ENCODE measurements at regions not wholly inside any gene's neighbourhood (a gene's known extent, or its start where the extent isn't known, plus 50 kb on each side); places are given as distances from the start of the nearest gene placed in this dataset.

DNA sequence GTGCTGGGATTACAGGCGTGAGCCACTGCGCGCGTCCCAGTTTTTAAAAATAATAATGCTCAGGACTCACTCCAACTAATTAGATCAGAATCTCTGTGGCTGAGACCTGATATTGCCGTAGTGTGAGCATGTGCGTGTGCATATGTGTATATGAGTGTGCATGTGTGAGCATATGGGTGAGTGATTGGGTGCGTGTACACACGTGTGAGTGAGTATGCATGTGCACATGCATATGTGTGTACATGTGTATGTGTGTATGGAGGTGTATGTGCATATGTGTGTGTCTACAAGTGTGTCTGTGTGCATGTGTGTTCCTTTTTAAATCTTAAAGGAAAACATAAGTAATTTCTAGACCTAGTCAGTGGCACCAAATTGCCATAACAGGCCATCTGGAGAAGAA, 54.8 kb upstream of the CKS2 start:
- Histone ChIP-seq H3K9me3 (ENCODE audit: low read length) (no peaks in the 10 kb centered on the region), H3K27me3 (ENCODE audit: insufficient read depth, low read depth, low read length) (no peaks in the 10 kb centered on the region), H3K4me3 (ENCODE audit: low read length) (no peak overlapping the region), H3K27ac (ENCODE audit: low read length) (no peak overlapping the region), H3K79me2 (replicated peaks; ENCODE audit: insufficient read depth, low read length) (no peaks in the 10 kb centered on the region), H3F3A (ENCODE audit: insufficient read depth, low read length, poor library complexity, severe bottlenecking) (no peaks in the 10 kb centered on the region), H4K20me1 (ENCODE audit: insufficient read depth) (no peaks in the 10 kb centered on the region), H2AFZ (ENCODE audit: low read depth, low read length) (no peak overlapping the region), H3K9me2 (ENCODE audit: insufficient read depth, low read length) (no peaks in the 10 kb centered on the region), H3K9ac (ENCODE audit: low read length) (no peak overlapping the region), H3K4me2 (ENCODE audit: low read length) (no peak overlapping the region), H3K36me3 (ENCODE audit: insufficient read depth, low read length) (no peaks in the 10 kb centered on the region)
- TF ChIP-seq, protein P1, sequence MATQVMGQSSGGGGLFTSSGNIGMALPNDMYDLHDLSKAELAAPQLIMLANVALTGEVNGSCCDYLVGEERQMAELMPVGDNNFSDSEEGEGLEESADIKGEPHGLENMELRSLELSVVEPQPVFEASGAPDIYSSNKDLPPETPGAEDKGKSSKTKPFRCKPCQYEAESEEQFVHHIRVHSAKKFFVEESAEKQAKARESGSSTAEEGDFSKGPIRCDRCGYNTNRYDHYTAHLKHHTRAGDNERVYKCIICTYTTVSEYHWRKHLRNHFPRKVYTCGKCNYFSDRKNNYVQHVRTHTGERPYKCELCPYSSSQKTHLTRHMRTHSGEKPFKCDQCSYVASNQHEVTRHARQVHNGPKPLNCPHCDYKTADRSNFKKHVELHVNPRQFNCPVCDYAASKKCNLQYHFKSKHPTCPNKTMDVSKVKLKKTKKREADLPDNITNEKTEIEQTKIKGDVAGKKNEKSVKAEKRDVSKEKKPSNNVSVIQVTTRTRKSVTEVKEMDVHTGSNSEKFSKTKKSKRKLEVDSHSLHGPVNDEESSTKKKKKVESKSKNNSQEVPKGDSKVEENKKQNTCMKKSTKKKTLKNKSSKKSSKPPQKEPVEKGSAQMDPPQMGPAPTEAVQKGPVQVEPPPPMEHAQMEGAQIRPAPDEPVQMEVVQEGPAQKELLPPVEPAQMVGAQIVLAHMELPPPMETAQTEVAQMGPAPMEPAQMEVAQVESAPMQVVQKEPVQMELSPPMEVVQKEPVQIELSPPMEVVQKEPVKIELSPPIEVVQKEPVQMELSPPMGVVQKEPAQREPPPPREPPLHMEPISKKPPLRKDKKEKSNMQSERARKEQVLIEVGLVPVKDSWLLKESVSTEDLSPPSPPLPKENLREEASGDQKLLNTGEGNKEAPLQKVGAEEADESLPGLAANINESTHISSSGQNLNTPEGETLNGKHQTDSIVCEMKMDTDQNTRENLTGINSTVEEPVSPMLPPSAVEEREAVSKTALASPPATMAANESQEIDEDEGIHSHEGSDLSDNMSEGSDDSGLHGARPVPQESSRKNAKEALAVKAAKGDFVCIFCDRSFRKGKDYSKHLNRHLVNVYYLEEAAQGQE (IDR thresholded peaks at IDR 0.05; ENCODE audit: borderline replicate concordance) = no peak
- TF ChIP-seq MXI1 (conservative IDR thresholded peaks at IDR 0.05; ENCODE audit: poor library complexity, severe bottlenecking) (no peak), TAF1 (IDR thresholded peaks at IDR 0.05; ENCODE audit: low read depth) (no peak), POLR2AphosphoS5 (IDR thresholded peaks at IDR 0.05) (no peak), EP300 (conservative IDR thresholded peaks at IDR 0.05; ENCODE audit: poor library complexity, severe bottlenecking) (no peak), RAD21 (conservative IDR thresholded peaks at IDR 0.05) (no peak), SMC3 (conservative IDR thresholded peaks at IDR 0.05; ENCODE audit: poor library complexity) (no peak), EZH2 (IDR thresholded peaks at IDR 0.05; ENCODE audit: borderline replicate concordance, insufficient read depth, low read length, poor library complexity, severe bottlenecking) (no peak)
- TF ChIP-seq, protein P2, sequence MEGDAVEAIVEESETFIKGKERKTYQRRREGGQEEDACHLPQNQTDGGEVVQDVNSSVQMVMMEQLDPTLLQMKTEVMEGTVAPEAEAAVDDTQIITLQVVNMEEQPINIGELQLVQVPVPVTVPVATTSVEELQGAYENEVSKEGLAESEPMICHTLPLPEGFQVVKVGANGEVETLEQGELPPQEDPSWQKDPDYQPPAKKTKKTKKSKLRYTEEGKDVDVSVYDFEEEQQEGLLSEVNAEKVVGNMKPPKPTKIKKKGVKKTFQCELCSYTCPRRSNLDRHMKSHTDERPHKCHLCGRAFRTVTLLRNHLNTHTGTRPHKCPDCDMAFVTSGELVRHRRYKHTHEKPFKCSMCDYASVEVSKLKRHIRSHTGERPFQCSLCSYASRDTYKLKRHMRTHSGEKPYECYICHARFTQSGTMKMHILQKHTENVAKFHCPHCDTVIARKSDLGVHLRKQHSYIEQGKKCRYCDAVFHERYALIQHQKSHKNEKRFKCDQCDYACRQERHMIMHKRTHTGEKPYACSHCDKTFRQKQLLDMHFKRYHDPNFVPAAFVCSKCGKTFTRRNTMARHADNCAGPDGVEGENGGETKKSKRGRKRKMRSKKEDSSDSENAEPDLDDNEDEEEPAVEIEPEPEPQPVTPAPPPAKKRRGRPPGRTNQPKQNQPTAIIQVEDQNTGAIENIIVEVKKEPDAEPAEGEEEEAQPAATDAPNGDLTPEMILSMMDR (IDR thresholded peaks at IDR 0.05; ENCODE audit: poor library complexity, severe bottlenecking) = no peak

DNA sequence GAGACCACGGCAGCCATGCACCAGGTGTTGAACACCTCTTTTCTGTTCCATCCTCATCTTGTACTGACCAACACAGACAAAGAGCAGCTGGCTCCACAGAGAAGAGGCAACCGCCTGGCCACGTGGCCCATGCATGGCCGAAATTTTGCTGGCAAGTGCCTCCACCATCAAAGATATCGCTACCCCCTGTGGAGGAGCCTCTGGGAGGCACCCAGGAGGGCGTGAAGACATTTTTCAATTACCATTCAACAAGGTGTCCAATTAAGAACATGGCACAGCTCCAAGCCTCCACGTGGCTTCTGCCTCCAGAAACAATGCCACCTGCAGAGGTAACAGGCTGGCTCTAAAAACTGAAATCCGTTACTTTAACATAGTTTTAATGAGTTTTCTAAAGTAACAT, 54.4 kb upstream of the CKS2 start:
- no peak overlapping the region for H2AFZ ChIP-seq (ENCODE audit: low read depth, low read length)
- no peak overlapping the region for H3K9ac ChIP-seq (ENCODE audit: low read length)
- H4K20me1 ChIP-seq (ENCODE audit: insufficient read depth) = no peaks in the 10 kb centered on the region
- no peaks in the 10 kb centered on the region for H3K27me3 ChIP-seq (ENCODE audit: insufficient read depth, low read depth, low read length)
- H3F3A ChIP-seq (ENCODE audit: insufficient read depth, low read length, poor library complexity, severe bottlenecking) = no peaks in the 10 kb centered on the region
- H3K4me2 ChIP-seq (ENCODE audit: low read length) = no peak overlapping the region
- no peak overlapping the region for H3K27ac ChIP-seq (ENCODE audit: low read length)
- TF ChIP-seq RAD21 (conservative IDR thresholded peaks at IDR 0.05) = no peak
- TF ChIP-seq POLR2AphosphoS5 (IDR thresholded peaks at IDR 0.05) = no peak
- no peak for TF ChIP-seq MXI1 (conservative IDR thresholded peaks at IDR 0.05; ENCODE audit: poor library complexity, severe bottlenecking)
- TF ChIP-seq EZH2 (IDR thresholded peaks at IDR 0.05; ENCODE audit: borderline replicate concordance, insufficient read depth, low read length, poor library complexity, severe bottlenecking) = no peak
- TF ChIP-seq TAF1 (IDR thresholded peaks at IDR 0.05; ENCODE audit: low read depth) = no peak
- TF ChIP-seq SMC3 (conservative IDR thresholded peaks at IDR 0.05; ENCODE audit: poor library complexity) = no peak
- TF ChIP-seq, protein P2 (IDR thresholded peaks at IDR 0.05; ENCODE audit: poor library complexity, severe bottlenecking) = no peak
- no peak for TF ChIP-seq EP300 (conservative IDR thresholded peaks at IDR 0.05; ENCODE audit: poor library complexity, severe bottlenecking)
- TF ChIP-seq, protein P1 (IDR thresholded peaks at IDR 0.05; ENCODE audit: borderline replicate concordance) = no peak
- H3K79me2 ChIP-seq (replicated peaks; ENCODE audit: insufficient read depth, low read length) = no peaks in the 10 kb centered on the region
- H3K9me3 ChIP-seq (ENCODE audit: low read length) = no peaks in the 10 kb centered on the region
- no peaks in the 10 kb centered on the region for H3K9me2 ChIP-seq (ENCODE audit: insufficient read depth, low read length)
- H3K4me3 ChIP-seq (ENCODE audit: low read length) = no peak overlapping the region
- H3K36me3 ChIP-seq (ENCODE audit: insufficient read depth, low read length) = no peaks in the 10 kb centered on the region

Data from neural cell (in vitro differentiated cells).